ENCODE measurements at regions not wholly inside any gene's neighbourhood (a gene's known extent, or its start where the extent isn't known, plus 50 kb on each side); places are given as distances from the start of the nearest gene placed in this dataset.

DNA sequence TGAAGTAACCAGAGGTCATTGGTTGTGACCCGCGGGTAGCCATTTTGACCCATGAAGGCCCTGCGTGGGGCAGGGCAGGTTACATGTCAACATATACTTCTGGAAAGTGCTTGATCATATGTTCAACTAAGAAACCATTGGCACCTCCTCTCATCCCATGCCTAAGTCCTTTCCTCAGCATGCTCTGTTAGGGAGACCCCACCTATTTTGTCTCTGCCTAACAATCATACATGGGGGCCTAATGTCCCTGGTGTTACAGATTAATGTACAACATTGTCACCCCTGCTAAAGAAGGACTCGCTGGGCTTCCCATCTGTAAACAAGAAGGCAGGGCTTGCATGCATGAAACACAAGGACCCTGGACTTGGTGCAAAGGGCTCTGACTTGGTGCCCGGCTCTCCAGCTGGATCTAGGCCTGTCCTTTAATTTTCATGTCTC, 133.7 kb upstream of the TNS3 start:
- TF ChIP-seq, protein P1, sequence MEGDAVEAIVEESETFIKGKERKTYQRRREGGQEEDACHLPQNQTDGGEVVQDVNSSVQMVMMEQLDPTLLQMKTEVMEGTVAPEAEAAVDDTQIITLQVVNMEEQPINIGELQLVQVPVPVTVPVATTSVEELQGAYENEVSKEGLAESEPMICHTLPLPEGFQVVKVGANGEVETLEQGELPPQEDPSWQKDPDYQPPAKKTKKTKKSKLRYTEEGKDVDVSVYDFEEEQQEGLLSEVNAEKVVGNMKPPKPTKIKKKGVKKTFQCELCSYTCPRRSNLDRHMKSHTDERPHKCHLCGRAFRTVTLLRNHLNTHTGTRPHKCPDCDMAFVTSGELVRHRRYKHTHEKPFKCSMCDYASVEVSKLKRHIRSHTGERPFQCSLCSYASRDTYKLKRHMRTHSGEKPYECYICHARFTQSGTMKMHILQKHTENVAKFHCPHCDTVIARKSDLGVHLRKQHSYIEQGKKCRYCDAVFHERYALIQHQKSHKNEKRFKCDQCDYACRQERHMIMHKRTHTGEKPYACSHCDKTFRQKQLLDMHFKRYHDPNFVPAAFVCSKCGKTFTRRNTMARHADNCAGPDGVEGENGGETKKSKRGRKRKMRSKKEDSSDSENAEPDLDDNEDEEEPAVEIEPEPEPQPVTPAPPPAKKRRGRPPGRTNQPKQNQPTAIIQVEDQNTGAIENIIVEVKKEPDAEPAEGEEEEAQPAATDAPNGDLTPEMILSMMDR (IDR thresholded peaks at IDR 0.05; ENCODE audit: insufficient read depth, low read length, poor library complexity, severe bottlenecking), result no peak
- no peak for TF ChIP-seq EZH2phosphoT487 (conservative IDR thresholded peaks at IDR 0.05; ENCODE audit: low read length)

All from SU-DHL-6 (cell line).